Smooth muscle cell (in vitro differentiated cells): ENCODE measurements at regions not wholly inside any gene's neighbourhood (a gene's known extent, or its start where the extent isn't known, plus 50 kb on each side); places are given as distances from the start of the nearest gene placed in this dataset.

Experiments used
- DNase-seq: peaks from one replicate; lab custom pipeline; 2025; ENCODE audit not compliant: unreplicated experiment; lab: John Stamatoyannopoulos, UW
- H2AFZ ChIP-seq: fragments of 200-600 bp; sonication (generic); 2 replicates; pipeline ENCODE4 v1.6.0; 2016; ENCODE audit warnings: antibody characterized with exemption, low read depth, mild to moderate bottlenecking
- H3F3A ChIP-seq: fragments of 200-600 bp; sonication (generic); 2 replicates; pipeline ENCODE4 v1.6.0; 2017; ENCODE audit warnings: antibody characterized with exemption, low read depth
- H3K27ac ChIP-seq: fragments of 200-600 bp; sonication (generic); 2 replicates; pipeline ENCODE4 v1.5.1; 2016; ENCODE audit warnings: low read depth, mild to moderate bottlenecking
- H3K27me3 ChIP-seq: fragments of 200-600 bp; sonication (generic); 2 replicates; pipeline ENCODE4 v1.6.1; 2016; ENCODE audit warnings: low read depth, mild to moderate bottlenecking
- H3K36me3 ChIP-seq: fragments of 200-600 bp; sonication (generic); 2 replicates; pipeline ENCODE4 v1.5.1; 2016; ENCODE audit warnings: low read depth
- H3K4me1 ChIP-seq: fragments of 200-600 bp; sonication (generic); 2 replicates; pipeline ENCODE4 v1.5.1; 2016; ENCODE audit warnings: low read depth
- H3K4me2 ChIP-seq: fragments of 200-600 bp; sonication (generic); 2 replicates; pipeline ENCODE4 v1.6.0; 2016; ENCODE audit warnings: mild to moderate bottlenecking
- H3K4me3 ChIP-seq: fragments of 200-600 bp; sonication (generic); 2 replicates; pipeline ENCODE4 v1.5.1; 2016; ENCODE audit warnings: mild to moderate bottlenecking
- H3K79me2 ChIP-seq: fragments of 200-600 bp; sonication (generic); 2 replicates; pipeline ENCODE4 v1.6.0; 2016; ENCODE audit warnings: low read depth, mild to moderate bottlenecking
- H3K9ac ChIP-seq: fragments of 200-600 bp; sonication (generic); 2 replicates; pipeline ENCODE4 v1.6.0; 2016; ENCODE audit warnings: low read depth
- H3K9me3 ChIP-seq: fragments of 200-600 bp; sonication (generic); replicated peaks from 2 replicates; pipeline ENCODE4 v1.5.1; 2016; ENCODE audit warnings: low read depth
- H4K20me1 ChIP-seq: fragments of 200-600 bp; sonication (generic); 2 replicates; pipeline ENCODE4 v1.6.0; 2016; ENCODE audit warnings: low read depth
- CTCF ChIP-seq: fragments of 200-600 bp; sonication (generic); IDR thresholded peaks from 2 replicates; pipeline ENCODE4 v1.5.1; 2017; ENCODE audit warnings: borderline replicate concordance, mild to moderate bottlenecking, antibody characterized with exemption; ENCODE audit not compliant: insufficient read depth, poor library complexity, severe bottlenecking
- WGBS: methylation state at CpG from one replicate; pipeline ENCODE4 v1.1.7; 2016; ENCODE audit warnings: low lambda C conversion rate; 5-methylcytosine and 5-hydroxymethylcytosine counted together

- H3K4me2 ChIP-seq = no peak overlapping the region
- no peaks in the 10 kb centered on the region for H3K79me2 ChIP-seq
- H3K27me3 ChIP-seq = peaks cover 11% of the 10 kb centered on the region
- no peak overlapping the region for H3K9ac ChIP-seq
- H3K9me3 ChIP-seq = no peaks in the 10 kb centered on the region
- WGBS = 60% methylated on average over 3 of the region's 3 CpGs
- no peaks in the 10 kb centered on the region for H3F3A ChIP-seq
- DNase-seq = no peak
- H3K36me3 ChIP-seq = no peaks in the 10 kb centered on the region
- no peak overlapping the region for H3K27ac ChIP-seq
- no peaks in the 10 kb centered on the region for H3K4me1 ChIP-seq
- H2AFZ ChIP-seq = no peak overlapping the region
- no peaks in the 10 kb centered on the region for H4K20me1 ChIP-seq
- no peak overlapping the region for H3K4me3 ChIP-seq
- TF ChIP-seq CTCF = no peak
Observed at GRCh38 chr9:120184266-120184665, 395.7 kb downstream of the CDK5RAP2 start.

GRCh38 chr9:120183615-120184014 is 396.4 kb downstream of the CDK5RAP2 start:
- Histone ChIP-seq H3K4me1 (no peaks in the 10 kb centered on the region), H3K4me3 (no peak overlapping the region), H3K79me2 (no peaks in the 10 kb centered on the region), H3K4me2 (no peak overlapping the region), H4K20me1 (no peaks in the 10 kb centered on the region), H3K27me3 (peaks cover 11% of the 10 kb centered on the region), H3F3A (no peaks in the 10 kb centered on the region), H3K36me3 (no peaks in the 10 kb centered on the region), H2AFZ (no peak overlapping the region), H3K9me3 (no peaks in the 10 kb centered on the region), H3K27ac (no peak overlapping the region), H3K9ac (no peak overlapping the region)
- no peak for DNase-seq
- 84% methylated on average over 3 of the region's 3 CpGs for WGBS
- TF ChIP-seq CTCF = no peak

GRCh38 chr9:120182011-120182410 is 398.0 kb downstream of the CDK5RAP2 start:
- no peak for TF ChIP-seq CTCF
- no peaks in the 10 kb centered on the region for H3K4me1 ChIP-seq
- no peak overlapping the region for H3K9ac ChIP-seq
- no peaks in the 10 kb centered on the region for H3F3A ChIP-seq
- no peaks in the 10 kb centered on the region for H4K20me1 ChIP-seq
- H3K27me3 ChIP-seq = peaks cover 11% of the 10 kb centered on the region
- DNase-seq = no peak
- no peaks in the 10 kb centered on the region for H3K36me3 ChIP-seq
- no peaks in the 10 kb centered on the region for H3K9me3 ChIP-seq
- H2AFZ ChIP-seq = no peak overlapping the region
- no peaks in the 10 kb centered on the region for H3K79me2 ChIP-seq
- WGBS = 87% methylated on average over 1 of the region's 1 CpG
- H3K4me2 ChIP-seq = no peak overlapping the region
- no peak overlapping the region for H3K27ac ChIP-seq
- no peak overlapping the region for H3K4me3 ChIP-seq

- Histone ChIP-seq H3K36me3 (no peaks in the 10 kb centered on the region), H2AFZ (no peak overlapping the region), H3F3A (no peaks in the 10 kb centered on the region), H3K4me3 (no peak overlapping the region), H3K4me1 (no peaks in the 10 kb centered on the region), H4K20me1 (no peaks in the 10 kb centered on the region), H3K9me3 (no peaks in the 10 kb centered on the region), H3K9ac (no peak overlapping the region), H3K27ac (no peak overlapping the region), H3K4me2 (no peak overlapping the region), H3K79me2 (no peaks in the 10 kb centered on the region), H3K27me3 (peaks cover 14% of the 10 kb centered on the region)
- DNase-seq = no peak
- TF ChIP-seq CTCF = no peak
- 100% methylated on average over 1 of the region's 1 CpG for WGBS
Observed at GRCh38 chr9:120177121-120177520, 402.8 kb downstream of the CDK5RAP2 start.
